ENCODE measurements at regions not wholly inside any gene's neighbourhood (a gene's known extent, or its start where the extent isn't known, plus 50 kb on each side); places are given as distances from the start of the nearest gene placed in this dataset.

GRCh38 chr12:77767335-77767734 is 63.4 kb upstream of the NAV3 start:
- TF ChIP-seq POLR2A (IDR thresholded peaks at IDR 0.05) (no peak), CTCF (IDR thresholded peaks at IDR 0.05) (no peak)
